DOHH2 (cell line): ENCODE measurements at regions not wholly inside any gene's neighbourhood (a gene's known extent, or its start where the extent isn't known, plus 50 kb on each side); places are given as distances from the start of the nearest gene placed in this dataset.

ENCODE experiments used
- H3F3A ChIP-seq: fragments of 200-600 bp; sonication (generic), shearing (Covaris generic); 2 replicates; pipeline ENCODE4 v1.6.0; 2016; ENCODE audit warnings: antibody characterized with exemption, mild to moderate bottlenecking; ENCODE audit not compliant: control insufficient read depth, insufficient read depth
- H3K27ac ChIP-seq: fragments of 200-600 bp; sonication (generic); 2 replicates; pipeline ENCODE4 v1.5.1; 2014; ENCODE audit warnings: low read depth, mild to moderate bottlenecking, low read length, moderate library complexity
- H3K27me3 ChIP-seq: fragments of 200-600 bp; sonication (generic); 2 replicates; pipeline ENCODE4 v1.6.1; 2014; ENCODE audit warnings: mild to moderate bottlenecking, low read length, mixed read lengths; ENCODE audit not compliant: control insufficient read depth
- H3K36me3 ChIP-seq: fragments of 200-600 bp; sonication (generic); 2 replicates; pipeline ENCODE4 v1.6.1; 2014; ENCODE audit warnings: mild to moderate bottlenecking, low read length, moderate library complexity, mixed read lengths; ENCODE audit not compliant: control insufficient read depth
- H3K4me1 ChIP-seq: fragments of 200-600 bp; sonication (generic); 2 replicates; pipeline ENCODE4 v1.6.1; 2014; ENCODE audit warnings: mild to moderate bottlenecking, low read length, mixed read lengths; ENCODE audit not compliant: control insufficient read depth
- H3K4me2 ChIP-seq: fragments of 200-600 bp; sonication (generic); 2 replicates; pipeline ENCODE4 v1.6.0; 2014; ENCODE audit warnings: mild to moderate bottlenecking, low read length, moderate library complexity
- H3K4me3 ChIP-seq: fragments of 200-600 bp; sonication (generic); 2 replicates; pipeline ENCODE4 v1.5.1; 2014; ENCODE audit warnings: mild to moderate bottlenecking, low read length, mixed read lengths
- H3K79me2 ChIP-seq: fragments of 200-600 bp; sonication (generic); 2 replicates; pipeline ENCODE4 v1.6.1; 2014; ENCODE audit warnings: mild to moderate bottlenecking, low read length, mixed read lengths; ENCODE audit not compliant: control insufficient read depth
- H3K9me2 ChIP-seq: fragments of 200-600 bp; sonication (generic); replicated peaks from 2 replicates; pipeline ENCODE4 v1.6.1; 2014; ENCODE audit warnings: mild to moderate bottlenecking, low read length, mixed read lengths; ENCODE audit not compliant: control insufficient read depth
- H3K9me3 ChIP-seq: fragments of 200-600 bp; sonication (generic); 2 replicates; pipeline ENCODE4 v1.6.1; 2014; ENCODE audit warnings: antibody characterized with exemption, low read length, mixed read lengths; ENCODE audit not compliant: control insufficient read depth, insufficient read depth
- H4K20me1 ChIP-seq: fragments of 200-600 bp; sonication (generic); 2 replicates; pipeline ENCODE4 v1.6.0; 2014; ENCODE audit warnings: low read depth, mild to moderate bottlenecking, antibody characterized with exemption, low read length, moderate library complexity; ENCODE audit not compliant: control insufficient read depth, insufficient read depth
- CTCF ChIP-seq: fragments of 200-600 bp; sonication (generic); IDR thresholded peaks from one replicate; pipeline ENCODE4 v1.5.1; 2014; ENCODE audit warnings: antibody characterized with exemption, mild to moderate bottlenecking, low read depth, low read length; ENCODE audit not compliant: poor library complexity, severe bottlenecking
- EZH2phosphoT487 ChIP-seq: fragments of 200-600 bp; sonication (generic); IDR thresholded peaks from 2 replicates; pipeline ENCODE4 v1.6.1; 2017; ENCODE audit warnings: borderline replicate concordance, mild to moderate bottlenecking, antibody characterized with exemption, low read length, moderate library complexity, mixed read lengths

GRCh38 chr7:106394526-106394925 lies 109.7 kb upstream of the NAMPT start:
- TF ChIP-seq CTCF, result no peak
- no peak for TF ChIP-seq EZH2phosphoT487
- Histone ChIP-seq H3K79me2 (no peaks in the 10 kb centered on the region), H3K4me2 (no peak overlapping the region), H3K4me3 (no peak overlapping the region), H4K20me1 (no peaks in the 10 kb centered on the region), H3K4me1 (no peaks in the 10 kb centered on the region), H3F3A (no peaks in the 10 kb centered on the region), H3K27ac (no peak overlapping the region), H3K9me2 (no peaks in the 10 kb centered on the region), H3K27me3 (peaks cover 7% of the 10 kb centered on the region; the same call in 1 of the 2 replicates), H3K36me3 (no peaks in the 10 kb centered on the region), H3K9me3 (no peaks in the 10 kb centered on the region)

- no peaks in the 10 kb centered on the region for H3K9me3 ChIP-seq
- H3K27ac ChIP-seq, result no peak overlapping the region
- no peak overlapping the region for H3K4me3 ChIP-seq
- H3K36me3 ChIP-seq, result no peaks in the 10 kb centered on the region
- H3F3A ChIP-seq, result no peaks in the 10 kb centered on the region
- H4K20me1 ChIP-seq, result no peaks in the 10 kb centered on the region
- no peak overlapping the region for H3K4me2 ChIP-seq
- no peaks in the 10 kb centered on the region for H3K4me1 ChIP-seq
- H3K9me2 ChIP-seq, result no peaks in the 10 kb centered on the region
- TF ChIP-seq EZH2phosphoT487, result no peak
- no peak for TF ChIP-seq CTCF
- no peaks in the 10 kb centered on the region for H3K79me2 ChIP-seq
- peaks cover 7% of the 10 kb centered on the region; the same call in 1 of the 2 replicates for H3K27me3 ChIP-seq
Measured at GRCh38 chr7:106393564-106394251, 108.9 kb upstream of the NAMPT start.

GRCh38 chr7:106392590-106392989 lies 107.8 kb upstream of the NAMPT start:
- H3K9me3 ChIP-seq, result no peaks in the 10 kb centered on the region
- peaks cover 7% of the 10 kb centered on the region; the same call in 1 of the 2 replicates for H3K27me3 ChIP-seq
- H3K36me3 ChIP-seq, result no peaks in the 10 kb centered on the region
- no peaks in the 10 kb centered on the region for H3K79me2 ChIP-seq
- no peaks in the 10 kb centered on the region for H3K4me1 ChIP-seq
- no peaks in the 10 kb centered on the region for H3K9me2 ChIP-seq
- no peak for TF ChIP-seq EZH2phosphoT487
- H3K4me3 ChIP-seq, result no peak overlapping the region
- no peak overlapping the region for H3K27ac ChIP-seq
- no peaks in the 10 kb centered on the region for H3F3A ChIP-seq
- H3K4me2 ChIP-seq, result no peak overlapping the region
- H4K20me1 ChIP-seq, result no peaks in the 10 kb centered on the region

- H4K20me1 ChIP-seq, result no peaks in the 10 kb centered on the region
- no peaks in the 10 kb centered on the region for H3K79me2 ChIP-seq
- H3K9me2 ChIP-seq, result no peaks in the 10 kb centered on the region
- H3K4me1 ChIP-seq, result no peaks in the 10 kb centered on the region
- no peaks in the 10 kb centered on the region for H3K36me3 ChIP-seq
- no peak for TF ChIP-seq CTCF
- no peak for TF ChIP-seq EZH2phosphoT487
- H3K4me3 ChIP-seq, result no peak overlapping the region
- no peaks in the 10 kb centered on the region for H3F3A ChIP-seq
- no peak overlapping the region for H3K4me2 ChIP-seq
- no peaks in the 10 kb centered on the region for H3K9me3 ChIP-seq
- no peak overlapping the region for H3K27ac ChIP-seq
- H3K27me3 ChIP-seq, result peaks cover 4% of the 10 kb centered on the region; the same call in 1 of the 2 replicates
Measured at GRCh38 chr7:106392144-106392543, 107.4 kb upstream of the NAMPT start.
